Amniotic stem cell (primary cell): ENCODE measurements at regions not wholly inside any gene's neighbourhood (a gene's known extent, or its start where the extent isn't known, plus 50 kb on each side); places are given as distances from the start of the nearest gene placed in this dataset.

ENCODE experiments used
- DNase-seq: peaks from one replicate; lab custom pipeline; 2025; lab: John Stamatoyannopoulos, UW

GRCh38 chr2:120953843-120954584 is 218.3 kb downstream of the GLI2 start:
- DNase-seq: no peak

GRCh38 chr2:120954939-120955338 is 219.3 kb downstream of the GLI2 start:
- DNase-seq: no peak

GRCh38 chr2:120955427-120955826 is 219.8 kb downstream of the GLI2 start:
- DNase-seq: no peak

- no peak for DNase-seq
These were observed 221.0 kb downstream of the GLI2 start for GRCh38 chr2:120956486-120957156.

- DNase-seq: no peak
These were observed 222.2 kb downstream of the GLI2 start for GRCh38 chr2:120957905-120958304.

GRCh38 chr2:120958623-120959366 is 223.1 kb downstream of the GLI2 start:
- DNase-seq: no peak

- no peak for DNase-seq
These were observed 223.8 kb downstream of the GLI2 start for GRCh38 chr2:120959426-120959825.

GRCh38 chr2:120960770-120961366 is 225.2 kb downstream of the GLI2 start:
- DNase-seq: no peak

- no peak for DNase-seq
These were observed 225.7 kb downstream of the GLI2 start for GRCh38 chr2:120961396-120961795.

GRCh38 chr2:120963997-120964705 is 228.5 kb downstream of the GLI2 start:
- DNase-seq: no peak

GRCh38 chr2:120964819-120965218 is 229.2 kb downstream of the GLI2 start:
- DNase-seq: no peak

- no peak for DNase-seq
These were observed 231.0 kb downstream of the GLI2 start for GRCh38 chr2:120966510-120967254.

GRCh38 chr2:120968307-120969015 is 232.8 kb downstream of the GLI2 start:
- no peak for DNase-seq

GRCh38 chr2:120969613-120970355 is 234.1 kb downstream of the GLI2 start:
- DNase-seq: no peak

GRCh38 chr2:120971866-120972265 is 236.2 kb downstream of the GLI2 start:
- DNase-seq: no peak

GRCh38 chr2:120972286-120972685 is 236.6 kb downstream of the GLI2 start:
- DNase-seq: no peak

GRCh38 chr2:120973196-120973595 is 237.5 kb downstream of the GLI2 start:
- DNase-seq: no peak

GRCh38 chr2:120974950-120975349 is 239.3 kb downstream of the GLI2 start:
- DNase-seq: no peak

GRCh38 chr2:120976501-120977307 is 241.0 kb downstream of the GLI2 start:
- DNase-seq: no peak
